ENCODE measurements at regions not wholly inside any gene's neighbourhood (a gene's known extent, or its start where the extent isn't known, plus 50 kb on each side); places are given as distances from the start of the nearest gene placed in this dataset.
"Not testable (repeated sequence)": the region's sequence is repeated elsewhere in the genome, so short reads cannot be mapped to it uniquely, and the experiment has no call there.

- H3K27ac ChIP-seq = no peak overlapping the region
- H3K27me3 ChIP-seq = no peaks in the 10 kb centered on the region
- DNase-seq (ENCODE audit: low spot score in 2 of 2) = no peak
- no peaks in the 10 kb centered on the region for H3K9me3 ChIP-seq
- no peaks in the 10 kb centered on the region for H3K4me1 ChIP-seq
- H3K4me3 ChIP-seq = no peak overlapping the region
- TF ChIP-seq CTCF (IDR thresholded peaks at IDR 0.05) = no peak
- no peak for TF ChIP-seq EP300 (IDR thresholded peaks at IDR 0.05)
- TF ChIP-seq POLR2AphosphoS5 (IDR thresholded peaks at IDR 0.05) = no peak
- no peak for TF ChIP-seq POLR2A (IDR thresholded peaks at IDR 0.05)
- no peaks in the 10 kb centered on the region for H3K36me3 ChIP-seq
Measured at GRCh38 chr21:35280231-35280630, 231.1 kb upstream of the RUNX1 start.

- no peak overlapping the region for H3K27ac ChIP-seq
- H3K36me3 ChIP-seq = no peaks in the 10 kb centered on the region
- DNase-seq (ENCODE audit: low spot score in 2 of 2) = no peak
- no peaks in the 10 kb centered on the region for H3K4me1 ChIP-seq
- H3K4me3 ChIP-seq = no peak overlapping the region
- no peaks in the 10 kb centered on the region for H3K9me3 ChIP-seq
- WGBS = 47% methylated on average over 3 of the region's 3 CpGs
- no peaks in the 10 kb centered on the region for H3K27me3 ChIP-seq
- TF ChIP-seq EP300 (IDR thresholded peaks at IDR 0.05) (no peak), POLR2A (IDR thresholded peaks at IDR 0.05) (no peak), CTCF (IDR thresholded peaks at IDR 0.05) (no peak), POLR2AphosphoS5 (IDR thresholded peaks at IDR 0.05) (no peak)
Measured at GRCh38 chr21:35275776-35276175, 226.7 kb upstream of the RUNX1 start.

- Histone ChIP-seq H3K4me1 (no peaks in the 10 kb centered on the region), H3K4me3 (no peak overlapping the region), H3K36me3 (no peaks in the 10 kb centered on the region), H3K27ac (no peak overlapping the region), H3K27me3 (no peaks in the 10 kb centered on the region), H3K9me3 (no peaks in the 10 kb centered on the region)
- TF ChIP-seq POLR2AphosphoS5 (IDR thresholded peaks at IDR 0.05) (no peak), POLR2A (IDR thresholded peaks at IDR 0.05) (no peak), CTCF (IDR thresholded peaks at IDR 0.05) (no peak), EP300 (IDR thresholded peaks at IDR 0.05) (no peak)
- DNase-seq (ENCODE audit: low spot score in 2 of 2) = no peak
- WGBS = 74% methylated on average over 7 of the region's 7 CpGs
Measured at GRCh38 chr21:35274923-35275322, 225.8 kb upstream of the RUNX1 start.

GRCh38 chr21:35274090-35274489 lies 225.0 kb upstream of the RUNX1 start:
- H3K4me3 ChIP-seq = no peak overlapping the region
- no peak for DNase-seq (ENCODE audit: low spot score in 2 of 2)
- WGBS = 75% methylated on average over 2 of the region's 2 CpGs
- no peaks in the 10 kb centered on the region for H3K36me3 ChIP-seq
- no peaks in the 10 kb centered on the region for H3K27me3 ChIP-seq
- TF ChIP-seq POLR2AphosphoS5 (IDR thresholded peaks at IDR 0.05) (no peak), POLR2A (IDR thresholded peaks at IDR 0.05) (no peak), EP300 (IDR thresholded peaks at IDR 0.05) (no peak), CTCF (IDR thresholded peaks at IDR 0.05) (no peak)
- H3K27ac ChIP-seq = no peak overlapping the region
- H3K9me3 ChIP-seq = no peaks in the 10 kb centered on the region
- H3K4me1 ChIP-seq = no peaks in the 10 kb centered on the region

GRCh38 chr21:35273333-35273732 lies 224.2 kb upstream of the RUNX1 start:
- Histone ChIP-seq H3K27ac (no peak overlapping the region), H3K9me3 (no peaks in the 10 kb centered on the region), H3K27me3 (no peaks in the 10 kb centered on the region), H3K4me1 (no peaks in the 10 kb centered on the region), H3K4me3 (no peak overlapping the region), H3K36me3 (no peaks in the 10 kb centered on the region)
- TF ChIP-seq POLR2A (IDR thresholded peaks at IDR 0.05) (no peak), CTCF (IDR thresholded peaks at IDR 0.05) (no peak), EP300 (IDR thresholded peaks at IDR 0.05) (no peak), POLR2AphosphoS5 (IDR thresholded peaks at IDR 0.05) (no peak)
- no peak for DNase-seq (ENCODE audit: low spot score in 2 of 2)
- WGBS = 62% methylated on average over 3 of the region's 3 CpGs

- H3K36me3 ChIP-seq; H3K4me3 ChIP-seq; DNase-seq (ENCODE audit: low spot score in 2 of 2); H3K4me1 ChIP-seq; H3K27ac ChIP-seq; H3K9me3 ChIP-seq; H3K27me3 ChIP-seq: not testable (repeated sequence)
- WGBS = 91% methylated on average over 3 of the region's 4 CpGs
Measured at GRCh38 chr21:35271344-35272118, 222.4 kb upstream of the RUNX1 start.

Data from suprapubic skin (tissue), 4 donors.